Pons (tissue), 1 donor: ENCODE measurements at regions not wholly inside any gene's neighbourhood (a gene's known extent, or its start where the extent isn't known, plus 50 kb on each side); places are given as distances from the start of the nearest gene placed in this dataset.

Source experiments
- DNase-seq: peaks from one replicate; pipeline ENCODE4 v3.0.0-alpha.2; 2016; ENCODE audit warnings: low spot score

- no peak for DNase-seq
Observed at GRCh38 chr6:10237298-10238038, 177.4 kb downstream of the TFAP2A start.

GRCh38 chr6:10235344-10235743, 179.5 kb downstream of the TFAP2A start:
- DNase-seq: no peak

GRCh38 chr6:10230531-10230930, 184.3 kb downstream of the TFAP2A start:
- no peak for DNase-seq

GRCh38 chr6:10223841-10224240, 191.0 kb downstream of the TFAP2A start:
- DNase-seq: no peak

- no peak for DNase-seq
Observed at GRCh38 chr6:10221178-10221577, 193.7 kb downstream of the TFAP2A start.

- DNase-seq: no peak
Observed at GRCh38 chr6:10219510-10219909, 195.4 kb downstream of the TFAP2A start.

- DNase-seq: no peak
Observed at GRCh38 chr6:10217111-10217510, 197.8 kb downstream of the TFAP2A start.

GRCh38 chr6:10215326-10216110, 199.4 kb downstream of the TFAP2A start:
- no peak for DNase-seq

- peak; percentile 66 for DNase-seq
Observed at GRCh38 chr6:10210052-10210451, 204.8 kb downstream of the TFAP2A start.

GRCh38 chr6:10205892-10206291, 209.0 kb downstream of the TFAP2A start:
- peak; percentile 75 for DNase-seq

- peak; percentile 21 for DNase-seq
Observed at GRCh38 chr6:10205120-10205519, 209.8 kb downstream of the TFAP2A start.

- no peak for DNase-seq
Observed at GRCh38 chr6:10203651-10204050, 211.2 kb downstream of the TFAP2A start.

GRCh38 chr6:10202581-10202980, 212.3 kb downstream of the TFAP2A start:
- no peak for DNase-seq

- no peak for DNase-seq
Observed at GRCh38 chr6:10201606-10202510, 213.0 kb downstream of the TFAP2A start.

- DNase-seq: no peak
Observed at GRCh38 chr6:10196090-10196489, 218.8 kb downstream of the TFAP2A start.

GRCh38 chr6:10194816-10195672, 219.8 kb downstream of the TFAP2A start:
- no peak for DNase-seq

- no peak for DNase-seq
Observed at GRCh38 chr6:10193321-10193720, 221.6 kb downstream of the TFAP2A start.

GRCh38 chr6:10190042-10190441, 224.8 kb downstream of the TFAP2A start:
- DNase-seq: no peak

- no peak for DNase-seq
Observed at GRCh38 chr6:10184371-10185227, 230.3 kb downstream of the TFAP2A start.
